Vagina (tissue), 2 donors: ENCODE measurements at regions not wholly inside any gene's neighbourhood (a gene's known extent, or its start where the extent isn't known, plus 50 kb on each side); places are given as distances from the start of the nearest gene placed in this dataset.

ENCODE experiments used
- CTCF ChIP-seq, 3 experiments: fragments of 450-650 bp in 2 of 3; fragments of 200-600 bp in 1 of 3; sonication (generic) in 1 of 3; IDR thresholded peaks; one replicate each; pipeline ENCODE4 v1.5.1; 2017 to 2019; ENCODE audit warnings: antibody characterized with exemption in 3 of 3, mild to moderate bottlenecking in 2 of 3, moderate library complexity in 2 of 3
- POLR2A ChIP-seq, 2 donors: fragments of 450-650 bp; IDR thresholded peaks; one replicate each; pipeline ENCODE4 v1.6.1; 2017; ENCODE audit warnings: antibody characterized with exemption in 2 of 2, mild to moderate bottlenecking in 2 of 2, moderate library complexity in 2 of 2
- POLR2AphosphoS5 ChIP-seq, 2 donors: sonication (generic); formaldehyde crosslinking; IDR thresholded peaks; one replicate each; pipeline ENCODE4 v1.9.0; 2017; ENCODE audit warnings: antibody characterized with exemption in 2 of 2, mild to moderate bottlenecking in 2 of 2, low read depth in 1 of 2; ENCODE audit not compliant: insufficient read depth in 1 of 2

DNA sequence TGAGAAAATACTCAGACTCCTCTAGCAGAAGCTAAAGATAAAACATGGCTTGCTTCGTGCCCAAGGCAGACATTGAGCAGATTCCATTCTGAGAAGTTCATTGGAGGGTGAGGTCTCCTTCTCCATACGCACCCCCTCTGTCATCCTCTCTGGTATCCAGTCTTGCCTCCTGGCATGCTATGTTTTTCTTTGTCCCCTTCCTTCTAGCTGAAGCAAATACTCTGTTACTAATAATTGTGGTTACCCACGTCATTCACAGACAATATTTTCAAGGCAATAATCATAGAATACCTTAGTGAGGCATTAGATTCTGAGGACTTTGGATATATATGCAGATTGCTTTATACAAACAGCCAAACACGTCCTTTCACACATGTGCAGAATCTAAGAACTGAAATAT is 66.2 kb upstream of the KLF7 start:
- TF ChIP-seq CTCF (IDR thresholded peaks at IDR 0.05) = no peak
- no peak for TF ChIP-seq POLR2A (IDR thresholded peaks at IDR 0.05)
- no peak for TF ChIP-seq POLR2AphosphoS5 (IDR thresholded peaks at IDR 0.05; ENCODE audit: insufficient read depth in 1 of 2, low read depth in 1 of 2)
